H1 (cell line): ENCODE measurements at regions not wholly inside any gene's neighbourhood (a gene's known extent, or its start where the extent isn't known, plus 50 kb on each side); places are given as distances from the start of the nearest gene placed in this dataset.

Source experiments
- CTCF ChIA-PET: fragments of 300-600 bp; sonication (Branson Sonifier 250); formaldehyde crosslinking; loops from one replicate; lab custom pipeline; 2021; ENCODE audit not compliant: partially characterized antibody; lab: Charles Lee
- POLR2A ChIA-PET: fragments of 300-600 bp; sonication (Branson Sonifier 250); formaldehyde crosslinking; loops from one replicate; lab custom pipeline; 2021; ENCODE audit warnings: inconsistent platforms; ENCODE audit not compliant: partially characterized antibody; lab: Charles Lee
- DNase-seq, 2 experiments: peaks; one replicate each; pipeline versions ENCODE4 v3.0.0 to v3.0.0-alpha.2; 2010 to 2022; ENCODE audit warnings: low spot score in 2 of 2, low read depth in 1 of 2, mixed read lengths in 1 of 2
- FAIRE-seq: peaks from 2 replicates; lab custom pipeline; 2011; peaks lifted over from hg19 to GRCh38; lab: Jason Lieb, UNC
- H2AFZ ChIP-seq: 2 replicates; pipeline ENCODE4 v1.8.1; 2012; ENCODE audit warnings: low read length, inconsistent platforms
- H2AK5ac ChIP-seq: 2 replicates; pipeline ENCODE4 v1.6.1; 2013; ENCODE audit warnings: low read depth, low read length
- H2BK120ac ChIP-seq: replicated peaks from 2 replicates; pipeline ENCODE3; 2013; ENCODE audit warnings: low read depth, low read length, inconsistent platforms
- H2BK12ac ChIP-seq: 2 replicates; pipeline ENCODE4 v1.6.1; 2013; ENCODE audit warnings: low read depth, low read length
- H2BK15ac ChIP-seq: 2 replicates; pipeline ENCODE4 v1.6.1; 2013; ENCODE audit warnings: low read length
- H2BK20ac ChIP-seq: 2 replicates; pipeline ENCODE4 v1.6.1; 2013; ENCODE audit warnings: low read length
- H2BK5ac ChIP-seq: 2 replicates; pipeline ENCODE4 v1.6.1; 2013; ENCODE audit warnings: low read depth, low read length
- H3K14ac ChIP-seq: 2 replicates; pipeline ENCODE4 v1.6.1; 2013; ENCODE audit warnings: inconsistent platforms; ENCODE audit not compliant: insufficient read length
- H3K18ac ChIP-seq: 2 replicates; pipeline ENCODE4 v1.6.1; 2013; ENCODE audit warnings: low read length; ENCODE audit errors: extremely low read depth
- H3K23ac ChIP-seq: 2 replicates; pipeline ENCODE4 v1.6.1; 2013; ENCODE audit warnings: inconsistent platforms; ENCODE audit not compliant: insufficient read length
- H3K23me2 ChIP-seq: 2 replicates; pipeline ENCODE4 v1.6.1; 2013; ENCODE audit warnings: low read depth, low read length
- H3K27ac ChIP-seq: 2 replicates; pipeline ENCODE4 v1.6.1; 2011; ENCODE audit warnings: low read depth, low read length, inconsistent platforms
- H3K27me3 ChIP-seq, 4 experiments: replicated peaks in 1 of 4; 1 replicate in 1 of 4; 2 replicates in 3 of 4; pipeline versions ENCODE4 v1.6.1 to v1.8.1; 2011 to 2013; ENCODE audit warnings: low read length in 3 of 4, mild to moderate bottlenecking in 3 of 4, inconsistent platforms in 2 of 4, mixed read lengths in 2 of 4, moderate library complexity in 1 of 4; ENCODE audit not compliant: control insufficient read depth in 3 of 4, insufficient read depth in 3 of 4; ENCODE audit errors: extremely low read depth in 1 of 4
- H3K36me3 ChIP-seq, 4 experiments: 2 replicates each; pipeline versions ENCODE4 v1.6.1 to v1.8.1; 2011 to 2013; ENCODE audit warnings: mild to moderate bottlenecking in 4 of 4, low read length in 3 of 4, moderate library complexity in 2 of 4, control low read depth in 1 of 4, inconsistent platforms in 1 of 4; ENCODE audit not compliant: insufficient read depth in 4 of 4, control insufficient read depth in 2 of 4
- H3K4ac ChIP-seq: replicated peaks from 2 replicates; pipeline ENCODE3; 2013; ENCODE audit warnings: low read length, low read depth, mixed read lengths, inconsistent platforms; ENCODE audit not compliant: insufficient read length
- H3K4me1 ChIP-seq, 4 experiments: replicated peaks in 1 of 4; 1 replicate in 1 of 4; 2 replicates in 3 of 4; pipeline versions ENCODE4 v1.6.1 to v1.8.1; 2011 to 2013; ENCODE audit warnings: low read length in 3 of 4, inconsistent platforms in 2 of 4, mixed read lengths in 1 of 4; ENCODE audit not compliant: insufficient read depth in 4 of 4, control insufficient read depth in 3 of 4
- H3K4me2 ChIP-seq, 2 experiments: 2 replicates each; pipeline versions ENCODE4 v1.6.1 to v1.8.1; 2011 to 2013; ENCODE audit warnings: low read depth in 2 of 2, low read length in 2 of 2, control low read depth in 1 of 2, inconsistent platforms in 1 of 2, mild to moderate bottlenecking in 1 of 2; ENCODE audit not compliant: insufficient read depth in 1 of 2
- H3K4me3 ChIP-seq, 4 experiments: fragments of 200-600, 300-600 bp in 1 of 4; sonication (generic), shearing (Covaris generic), sonication (Bioruptor Twin) in 1 of 4; 2 replicates each; pipeline versions ENCODE4 v1.5.1 to v1.8.1; 2011 to 2016; ENCODE audit warnings: low read length in 4 of 4, low read depth in 3 of 4, control low read depth in 2 of 4, inconsistent platforms in 2 of 4, mild to moderate bottlenecking in 2 of 4, mixed read lengths in 1 of 4, moderate library complexity in 1 of 4; ENCODE audit not compliant: insufficient read depth in 2 of 4; ENCODE audit errors: extremely low read depth in 1 of 4
- H3K56ac ChIP-seq: replicated peaks from 2 replicates; pipeline ENCODE3; 2013; ENCODE audit warnings: low read depth, mild to moderate bottlenecking, mixed read lengths, low read length, inconsistent platforms; ENCODE audit not compliant: insufficient read length
- H3K79me1 ChIP-seq: 2 replicates; pipeline ENCODE4 v1.6.1; 2013; ENCODE audit warnings: low read depth, low read length, control low read depth
- H3K79me2 ChIP-seq, 2 experiments: 2 replicates each; pipeline versions ENCODE4 v1.6.1 to v1.8.1; 2012 to 2013; ENCODE audit warnings: low read length in 2 of 2, mild to moderate bottlenecking in 2 of 2, inconsistent platforms in 1 of 2; ENCODE audit not compliant: insufficient read depth in 2 of 2, control insufficient read depth in 1 of 2
- H3K9ac ChIP-seq, 4 experiments: replicated peaks in 1 of 4; 1 replicate in 1 of 4; 2 replicates in 3 of 4; pipeline versions ENCODE4 v1.6.1 to v1.8.1; 2011 to 2013; ENCODE audit warnings: low read depth in 3 of 4, low read length in 3 of 4, control low read depth in 2 of 4, mild to moderate bottlenecking in 2 of 4, moderate library complexity in 2 of 4, inconsistent platforms in 1 of 4; ENCODE audit errors: extremely low read depth in 1 of 4
- H3K9me3 ChIP-seq, 2 experiments: 2 replicates each; pipeline versions ENCODE4 v1.6.1 to v1.8.1; 2012 to 2013; ENCODE audit warnings: mild to moderate bottlenecking in 2 of 2, moderate library complexity in 2 of 2, control low read depth in 1 of 2, inconsistent platforms in 1 of 2, low read depth in 1 of 2, low read length in 1 of 2, mixed read lengths in 1 of 2; ENCODE audit not compliant: insufficient read depth in 2 of 2
- H4K20me1 ChIP-seq, 2 experiments: replicated peaks in 1 of 2; 2 replicates each; pipeline versions ENCODE3 to v1.8.1; 2011 to 2013; ENCODE audit warnings: inconsistent platforms in 2 of 2, low read length in 2 of 2, mild to moderate bottlenecking in 1 of 2; ENCODE audit not compliant: insufficient read depth in 2 of 2, control insufficient read depth in 1 of 2
- H4K5ac ChIP-seq: 2 replicates; pipeline ENCODE4 v1.6.1; 2013; ENCODE audit warnings: low read length, low read depth, mixed read lengths, inconsistent platforms; ENCODE audit not compliant: insufficient read length
- H4K8ac ChIP-seq: 2 replicates; pipeline ENCODE4 v1.8.0; 2013; ENCODE audit warnings: mild to moderate bottlenecking, moderate library complexity, low read length, inconsistent platforms; ENCODE audit not compliant: insufficient read depth; ENCODE audit errors: extremely low read depth
- H4K91ac ChIP-seq: replicated peaks from 2 replicates; pipeline ENCODE3; 2013; ENCODE audit warnings: low read length, mixed read lengths, inconsistent platforms; ENCODE audit not compliant: insufficient read length
- BACH1 ChIP-seq: IDR thresholded peaks from 2 replicates; pipeline ENCODE4 v1.6.1; 2012; ENCODE audit warnings: low read length, improper control_type of control experiment
- CBX8 ChIP-seq: fragments of 300-800, 300-1000 bp; sonication (generic); IDR thresholded peaks from 2 replicates; pipeline ENCODE4 v1.7.1; 2016; ENCODE audit warnings: low read depth, low read length, borderline replicate concordance
- JUN ChIP-seq: IDR thresholded peaks from 2 replicates; pipeline ENCODE4 v1.6.1; 2011; ENCODE audit warnings: low read depth, mild to moderate bottlenecking, improper control_type of control experiment, low read length
- POU5F1 ChIP-seq: IDR thresholded peaks from 2 replicates; pipeline ENCODE4 v1.6.1; 2011; ENCODE audit warnings: low read depth, mild to moderate bottlenecking, low read length, moderate library complexity
- SAP30 ChIP-seq: fragments of 300-600 bp; sonication (generic); IDR thresholded peaks from 2 replicates; pipeline ENCODE4 v1.7.1; 2012; ENCODE audit warnings: low read length, moderate library complexity, mild to moderate bottlenecking, inconsistent platforms; ENCODE audit not compliant: insufficient read depth, insufficient replicate concordance
- SRF ChIP-seq: IDR thresholded peaks from 2 replicates; pipeline ENCODE4 v1.6.1; 2011; ENCODE audit warnings: mild to moderate bottlenecking, low read depth, low read length, moderate library complexity
- TBP ChIP-seq: IDR thresholded peaks from 2 replicates; pipeline ENCODE4 v1.6.1; 2011; ENCODE audit warnings: low read depth, low read length, improper control_type of control experiment
- WGBS, 2 experiments: shearing (Covaris generic) in 1 of 2; methylation state at CpG; one replicate each; pipeline versions ENCODE4 v1.1.6 to v1.1.7; 2013 to 2015; ENCODE audit warnings: low lambda C conversion rate in 2 of 2, mixed read lengths in 2 of 2, inconsistent platforms in 1 of 2, low coverage in 1 of 2, missing lambda C conversion rate in 1 of 2; ENCODE audit not compliant: insufficient replicate concordance in 2 of 2, insufficient coverage in 1 of 2, insufficient read length in 1 of 2; ENCODE audit errors: extremely low coverage in 1 of 2, missing lambda C conversion rate in 1 of 2; 5-methylcytosine and 5-hydroxymethylcytosine counted together
- TF ChIP-seq, protein P1 (sequence below): IDR thresholded peaks from 2 replicates; pipeline ENCODE4 v1.6.1; 2012; ENCODE audit warnings: inconsistent platforms

DNA sequence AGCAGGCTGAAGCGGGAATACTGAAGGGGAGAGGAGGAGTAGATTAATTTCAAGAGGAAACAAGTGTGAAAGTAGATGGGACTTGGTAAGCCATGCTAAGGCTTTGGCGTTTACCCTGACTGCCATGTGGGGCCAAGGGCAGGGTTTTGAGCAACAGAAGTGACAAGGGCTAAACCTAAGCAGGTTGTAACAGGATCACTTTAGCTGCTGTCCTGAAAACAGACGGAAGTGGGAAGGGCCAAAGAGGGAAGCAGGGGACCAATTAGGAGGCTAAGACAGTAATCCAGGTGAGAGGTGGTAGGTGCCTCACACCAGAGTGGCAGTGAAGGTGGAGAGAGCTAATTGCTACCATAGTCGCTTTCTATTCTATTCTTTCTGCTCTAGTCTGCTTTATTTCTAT is 166.5 kb downstream of the PJA1 start:
- no peak overlapping the region for H3K23ac ChIP-seq
- no peaks in the 10 kb centered on the region for H3K9me3 ChIP-seq
- peak in 1 of 2 experiments; percentile 30 for DNase-seq
- no peak overlapping the region for H2BK12ac ChIP-seq
- H3K4ac ChIP-seq, result no peak overlapping the region
- no peak overlapping the region for H3K4me3 ChIP-seq
- no peak overlapping the region for H3K9ac ChIP-seq
- H3K18ac ChIP-seq, result no peak overlapping the region
- no peaks in the 10 kb centered on the region for H4K20me1 ChIP-seq
- no peaks in the 10 kb centered on the region for H3K79me1 ChIP-seq
- no peak overlapping the region for H3K56ac ChIP-seq
- no peak overlapping the region for H3K4me2 ChIP-seq
- H2BK120ac ChIP-seq, result no peak overlapping the region
- no peak overlapping the region for H3K27ac ChIP-seq
- H2AK5ac ChIP-seq, result no peak overlapping the region
- no peaks in the 10 kb centered on the region for H3K23me2 ChIP-seq
- no peak overlapping the region for H2BK20ac ChIP-seq
- no peak overlapping the region for H4K91ac ChIP-seq
- no peak overlapping the region for H4K8ac ChIP-seq
- H3K4me1 ChIP-seq, result peaks cover 0 to 3% (median 1%) of the 10 kb centered on the region in 4 experiments; a peak in 3 of 7 replicates
- no peak overlapping the region for H4K5ac ChIP-seq
- POLR2A ChIA-PET, result no interaction called here
- H2AFZ ChIP-seq, result no peak overlapping the region
- TF ChIP-seq BACH1 (no peak), SAP30 (no peak), SRF (no peak), JUN (no peak), TBP (no peak), POU5F1 (no peak), CBX8 (no peak)
- TF ChIP-seq, protein P1, sequence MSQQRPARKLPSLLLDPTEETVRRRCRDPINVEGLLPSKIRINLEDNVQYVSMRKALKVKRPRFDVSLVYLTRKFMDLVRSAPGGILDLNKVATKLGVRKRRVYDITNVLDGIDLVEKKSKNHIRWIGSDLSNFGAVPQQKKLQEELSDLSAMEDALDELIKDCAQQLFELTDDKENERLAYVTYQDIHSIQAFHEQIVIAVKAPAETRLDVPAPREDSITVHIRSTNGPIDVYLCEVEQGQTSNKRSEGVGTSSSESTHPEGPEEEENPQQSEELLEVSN, result no peak
- H3K36me3 ChIP-seq, result no peaks in the 10 kb centered on the region
- no peak overlapping the region for H2BK5ac ChIP-seq
- H2BK15ac ChIP-seq, result no peak overlapping the region
- CTCF ChIA-PET, result interaction anchor here (1.0 to 1.6 kb wide), 2 partner anchors 12 to 32 kb away, joined by 3 to 4 read pairs; no protein-coding TSS in a partner anchor
- no peak for FAIRE-seq
- H3K27me3 ChIP-seq, result no peaks in the 10 kb centered on the region
- WGBS, 2 experiments, result 67 to 100% methylated on average over 1 to 3 of the region's 4 CpGs
- H3K79me2 ChIP-seq, result no peaks in the 10 kb centered on the region
- H3K14ac ChIP-seq, result no peak overlapping the region
